Gastroesophageal sphincter (tissue), 4 donors: ENCODE measurements at regions not wholly inside any gene's neighbourhood (a gene's known extent, or its start where the extent isn't known, plus 50 kb on each side); places are given as distances from the start of the nearest gene placed in this dataset.

Experiments
- ATAC-seq: fragments of 150-250 bp; one replicate; pipeline ENCODE4 v1.9.1; 2016; ENCODE audit warnings: mild to moderate bottlenecking, moderate library complexity
- H3K27ac ChIP-seq, 4 donors: fragments of 200-600 bp; sonication (generic) in 3 of 4; 1 replicate in 3 of 4; 2 replicates in 1 of 4; pipeline ENCODE4 v1.5.1; 2016 to 2019
- H3K27me3 ChIP-seq: fragments of 200-600 bp; sonication (generic); one replicate; pipeline ENCODE4 v1.5.1; 2019
- H3K36me3 ChIP-seq, 2 donors: fragments of 200-600 bp; sonication (generic); one replicate each; pipeline ENCODE4 v1.5.1; 2019; ENCODE audit warnings: control low read depth in 1 of 2
- H3K4me1 ChIP-seq, 3 donors: fragments of 200-600 bp; sonication (generic); 1 replicate in 2 of 3; 2 replicates in 1 of 3; pipeline ENCODE4 v1.5.1; 2016 to 2019; ENCODE audit warnings: control low read depth in 2 of 3
- H3K4me3 ChIP-seq, 2 donors: fragments of 200-600 bp; sonication (generic); one replicate each; pipeline ENCODE4 v1.5.1; 2019; ENCODE audit warnings: mild to moderate bottlenecking in 1 of 2, moderate library complexity in 1 of 2
- H3K9me3 ChIP-seq, 3 donors: fragments of 200-600 bp; sonication (generic); one replicate each; pipeline ENCODE4 v1.5.1; 2017 to 2019; ENCODE audit warnings: control low read depth in 2 of 3
- EP300 ChIP-seq: sonication (generic); formaldehyde crosslinking; IDR thresholded peaks from one replicate; pipeline ENCODE4 v1.6.1; 2017; ENCODE audit warnings: antibody characterized with exemption, mild to moderate bottlenecking
- POLR2A ChIP-seq, 2 donors: fragments of 450-650 bp; IDR thresholded peaks; one replicate each; pipeline ENCODE4 v1.6.1; 2017; ENCODE audit warnings: antibody characterized with exemption in 2 of 2, mild to moderate bottlenecking in 2 of 2, moderate library complexity in 1 of 2
- POLR2AphosphoS5 ChIP-seq: sonication (generic); formaldehyde crosslinking; IDR thresholded peaks from one replicate; pipeline ENCODE4 v1.6.1; 2017; ENCODE audit warnings: antibody characterized with exemption
- WGBS, 2 donors: methylation state at CpG; one replicate each; pipeline ENCODE4 v1.1.5; 2018; ENCODE audit warnings: low coverage in 1 of 2; 5-methylcytosine and 5-hydroxymethylcytosine counted together
- TF ChIP-seq, protein P1 (sequence below), 4 experiments: fragments of 200-600 bp in 2 of 4; fragments of 450-650 bp in 2 of 4; sonication (generic) in 1 of 4; IDR thresholded peaks; one replicate each; pipeline ENCODE4 v1.5.1; 2017 to 2019; ENCODE audit warnings: antibody characterized with exemption in 4 of 4, mild to moderate bottlenecking in 2 of 4, moderate library complexity in 2 of 4

DNA sequence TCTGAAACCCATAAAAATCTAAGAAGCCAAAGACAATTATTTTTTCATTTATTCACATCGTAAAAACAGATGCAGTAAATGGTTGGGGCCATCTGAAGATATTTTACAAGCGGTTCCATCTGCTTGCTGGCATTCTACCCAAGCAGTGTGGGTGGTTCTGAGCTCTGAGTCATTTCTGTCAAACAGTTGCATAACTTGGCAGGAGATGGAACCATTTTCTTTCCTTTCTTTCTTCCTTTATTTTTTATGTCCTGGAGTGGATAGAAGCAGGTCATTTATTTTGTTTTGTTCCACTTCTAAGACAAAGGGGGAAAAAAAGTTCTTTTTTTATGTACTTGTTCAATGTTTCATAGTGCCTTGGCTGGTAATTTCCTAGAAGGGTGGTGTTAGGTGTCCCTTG, 1151.9 kb upstream of the GOT2 start:
- 0 to 30% methylated on average over 2 of the region's 2 CpGs for WGBS, 2 donors
- H3K27ac ChIP-seq: peak overlapping the region in 2 of 4 donors; percentile 20 to 36
- H3K9me3 ChIP-seq: no peaks in the 10 kb centered on the region
- peak; percentile 69 for ATAC-seq
- no peaks in the 10 kb centered on the region for H3K27me3 ChIP-seq
- TF ChIP-seq POLR2AphosphoS5 (peak; percentile 72), POLR2A (IDR thresholded peaks at IDR 0.05) (no peak)
- TF ChIP-seq, protein P1, sequence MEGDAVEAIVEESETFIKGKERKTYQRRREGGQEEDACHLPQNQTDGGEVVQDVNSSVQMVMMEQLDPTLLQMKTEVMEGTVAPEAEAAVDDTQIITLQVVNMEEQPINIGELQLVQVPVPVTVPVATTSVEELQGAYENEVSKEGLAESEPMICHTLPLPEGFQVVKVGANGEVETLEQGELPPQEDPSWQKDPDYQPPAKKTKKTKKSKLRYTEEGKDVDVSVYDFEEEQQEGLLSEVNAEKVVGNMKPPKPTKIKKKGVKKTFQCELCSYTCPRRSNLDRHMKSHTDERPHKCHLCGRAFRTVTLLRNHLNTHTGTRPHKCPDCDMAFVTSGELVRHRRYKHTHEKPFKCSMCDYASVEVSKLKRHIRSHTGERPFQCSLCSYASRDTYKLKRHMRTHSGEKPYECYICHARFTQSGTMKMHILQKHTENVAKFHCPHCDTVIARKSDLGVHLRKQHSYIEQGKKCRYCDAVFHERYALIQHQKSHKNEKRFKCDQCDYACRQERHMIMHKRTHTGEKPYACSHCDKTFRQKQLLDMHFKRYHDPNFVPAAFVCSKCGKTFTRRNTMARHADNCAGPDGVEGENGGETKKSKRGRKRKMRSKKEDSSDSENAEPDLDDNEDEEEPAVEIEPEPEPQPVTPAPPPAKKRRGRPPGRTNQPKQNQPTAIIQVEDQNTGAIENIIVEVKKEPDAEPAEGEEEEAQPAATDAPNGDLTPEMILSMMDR (IDR thresholded peaks at IDR 0.05): no peak
- H3K4me1 ChIP-seq: peaks cover 0 to 7% (median 0%) of the 10 kb centered on the region in 3 donors
- H3K36me3 ChIP-seq: no peaks in the 10 kb centered on the region
- no peak overlapping the region for H3K4me3 ChIP-seq

DNA sequence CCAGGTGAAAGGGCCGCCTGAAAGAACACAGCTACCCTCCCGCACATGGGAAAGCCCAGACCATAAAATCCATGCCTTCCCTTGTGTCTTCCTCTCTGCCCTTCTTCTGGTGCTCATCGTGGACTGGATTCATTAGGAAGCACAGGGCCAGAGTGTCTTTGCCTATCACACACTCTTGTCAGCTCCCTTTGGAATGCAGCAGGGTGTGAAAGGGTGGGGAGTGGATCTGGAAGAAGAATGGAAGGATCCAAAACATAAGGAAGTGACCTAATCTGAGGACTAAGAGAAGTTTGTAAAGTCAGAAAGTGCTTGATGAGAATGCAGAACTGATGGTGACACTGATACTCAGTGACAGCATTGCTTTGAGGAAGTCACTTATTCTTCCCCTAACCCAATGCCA, 1147.3 kb upstream of the GOT2 start:
- no peaks in the 10 kb centered on the region for H3K27me3 ChIP-seq
- ATAC-seq: no peak
- no peak overlapping the region for H3K4me3 ChIP-seq
- no peaks in the 10 kb centered on the region for H3K36me3 ChIP-seq
- TF ChIP-seq EP300: no peak
- TF ChIP-seq POLR2A (IDR thresholded peaks at IDR 0.05): no peak
- TF ChIP-seq, protein P1 (IDR thresholded peaks at IDR 0.05): no peak
- no peak for TF ChIP-seq POLR2AphosphoS5
- H3K9me3 ChIP-seq: no peaks in the 10 kb centered on the region
- H3K4me1 ChIP-seq: peaks cover 0 to 3% (median 0%) of the 10 kb centered on the region in 3 donors
- WGBS, 2 donors: 78 to 94% methylated on average over 3 of the region's 3 CpGs
- no peak overlapping the region for H3K27ac ChIP-seq

DNA sequence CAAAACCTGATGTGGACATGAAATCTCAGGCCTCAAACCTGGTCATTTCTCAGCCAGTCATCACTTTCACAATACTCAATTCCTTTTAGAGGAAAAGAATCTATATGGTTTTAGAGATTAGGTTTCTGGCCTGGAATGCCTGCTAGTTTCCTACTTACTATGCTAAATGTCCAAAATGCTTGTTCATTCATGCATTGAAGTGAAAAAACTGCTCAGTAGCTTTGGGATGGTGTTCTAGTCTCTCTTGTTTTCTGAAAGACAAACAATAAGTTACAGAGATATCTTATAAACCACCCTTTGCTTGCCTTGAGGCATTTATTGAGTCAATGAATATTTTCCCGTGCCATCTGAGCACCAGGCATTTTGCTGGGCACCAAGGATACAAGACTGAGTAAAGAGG, 1146.5 kb upstream of the GOT2 start:
- Histone ChIP-seq H3K9me3 (no peaks in the 10 kb centered on the region), H3K4me1 (no peaks in the 10 kb centered on the region), H3K36me3 (no peaks in the 10 kb centered on the region), H3K27me3 (no peaks in the 10 kb centered on the region), H3K4me3 (no peak overlapping the region), H3K27ac (no peak overlapping the region)
- ATAC-seq: no peak
- TF ChIP-seq EP300 (no peak), POLR2AphosphoS5 (no peak), POLR2A (IDR thresholded peaks at IDR 0.05) (no peak)
- TF ChIP-seq, protein P1 (IDR thresholded peaks at IDR 0.05): no peak
- WGBS, 2 donors: 100% methylated on average over 1 of the region's 1 CpG; no CpG with 5 or more reads in 1 of the 2 donors

DNA sequence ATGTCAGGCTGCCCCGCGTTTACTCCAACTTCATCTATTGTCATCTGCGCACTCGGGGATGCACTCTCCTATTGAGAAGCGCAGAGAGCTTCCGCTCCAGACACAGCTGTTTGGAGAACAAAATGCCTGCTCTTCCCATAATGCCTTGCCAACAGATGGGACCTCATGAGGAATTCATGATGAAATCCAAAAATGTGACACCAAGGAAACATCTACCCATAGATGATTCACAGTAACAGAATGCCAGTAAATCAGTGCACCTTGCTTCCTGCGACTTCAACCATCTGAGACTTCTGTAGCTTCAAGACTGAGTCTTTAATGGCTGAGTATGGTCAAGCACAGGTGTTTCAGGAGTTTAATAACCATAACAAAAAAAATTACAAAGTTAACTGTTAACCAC, 1144.9 kb upstream of the GOT2 start:
- Histone ChIP-seq H3K4me1 (no peaks in the 10 kb centered on the region), H3K36me3 (no peaks in the 10 kb centered on the region), H3K27me3 (no peaks in the 10 kb centered on the region), H3K9me3 (no peaks in the 10 kb centered on the region), H3K4me3 (no peak overlapping the region), H3K27ac (no peak overlapping the region)
- 94 to 98% methylated on average over 5 to 6 of the region's 7 CpGs for WGBS, 2 donors
- ATAC-seq: no peak
- TF ChIP-seq, protein P1 (IDR thresholded peaks at IDR 0.05): no peak
- TF ChIP-seq POLR2A (IDR thresholded peaks at IDR 0.05): no peak
- TF ChIP-seq EP300: no peak
- TF ChIP-seq POLR2AphosphoS5: no peak

DNA sequence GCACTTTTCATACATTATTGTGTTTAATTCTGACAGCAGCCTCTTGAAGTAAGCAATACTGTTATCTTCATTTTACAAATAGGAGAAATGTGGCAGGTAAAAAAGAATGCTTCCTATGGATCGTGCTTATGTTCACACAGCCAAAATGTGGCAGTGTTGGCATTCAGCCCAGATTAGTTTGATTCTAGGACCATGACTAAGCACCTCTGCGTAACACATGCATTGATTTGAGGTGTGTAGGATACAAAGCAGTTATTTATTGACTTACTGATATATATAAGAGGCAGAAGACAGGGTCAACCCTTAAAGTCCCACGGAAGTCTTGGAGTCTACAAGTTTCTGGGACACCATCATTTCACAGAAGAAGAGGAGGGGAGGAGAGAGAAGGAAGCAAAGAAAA, 1144.4 kb upstream of the GOT2 start:
- Histone ChIP-seq H3K36me3 (no peaks in the 10 kb centered on the region), H3K4me3 (no peak overlapping the region), H3K27ac (no peak overlapping the region), H3K9me3 (no peaks in the 10 kb centered on the region), H3K27me3 (no peaks in the 10 kb centered on the region), H3K4me1 (no peaks in the 10 kb centered on the region)
- 10 to 24% methylated on average over 2 to 3 of the region's 3 CpGs for WGBS, 2 donors
- ATAC-seq: no peak
- TF ChIP-seq EP300 (no peak), POLR2AphosphoS5 (no peak), POLR2A (IDR thresholded peaks at IDR 0.05) (no peak)
- TF ChIP-seq, protein P1 (IDR thresholded peaks at IDR 0.05): no peak
